SKM-1 treated with dmso at 0.1 percent for 144 hours (cell line): ENCODE measurements at regions not wholly inside any gene's neighbourhood (a gene's known extent, or its start where the extent isn't known, plus 50 kb on each side); places are given as distances from the start of the nearest gene placed in this dataset.

Experiments used
- DNase-seq: peaks from one replicate; lab custom pipeline; 2025; ENCODE audit not compliant: unreplicated experiment; lab: John Stamatoyannopoulos, UW

- DNase-seq, result no peak
These were observed 210.9 kb upstream of the GGTLC1 start for GRCh38 chr20:24199501-24199900.

- no peak for DNase-seq
These were observed 205.6 kb upstream of the GGTLC1 start for GRCh38 chr20:24194143-24194542.

GRCh38 chr20:24190905-24191304, 202.3 kb upstream of the GGTLC1 start:
- DNase-seq, result no peak

- DNase-seq, result no peak
These were observed 197.2 kb upstream of the GGTLC1 start for GRCh38 chr20:24185791-24186190.

- no peak for DNase-seq
These were observed 192.6 kb upstream of the GGTLC1 start for GRCh38 chr20:24181151-24181550.

GRCh38 chr20:24169256-24169655, 180.7 kb upstream of the GGTLC1 start:
- no peak for DNase-seq

GRCh38 chr20:24166412-24166811, 177.8 kb upstream of the GGTLC1 start:
- DNase-seq, result no peak

GRCh38 chr20:24166123-24166381, 177.5 kb upstream of the GGTLC1 start:
- no peak for DNase-seq

- DNase-seq, result no peak
These were observed 176.9 kb upstream of the GGTLC1 start for GRCh38 chr20:24165301-24166122.

GRCh38 chr20:24164360-24164759, 175.8 kb upstream of the GGTLC1 start:
- no peak for DNase-seq

GRCh38 chr20:24163506-24163905, 174.9 kb upstream of the GGTLC1 start:
- no peak for DNase-seq

GRCh38 chr20:24160563-24161281, 172.1 kb upstream of the GGTLC1 start:
- DNase-seq, result no peak

- DNase-seq, result no peak
These were observed 169.7 kb upstream of the GGTLC1 start for GRCh38 chr20:24158281-24158680.

- no peak for DNase-seq
These were observed 168.6 kb upstream of the GGTLC1 start for GRCh38 chr20:24157213-24157612.

GRCh38 chr20:24153101-24154040, 164.8 kb upstream of the GGTLC1 start:
- DNase-seq, result no peak

- no peak for DNase-seq
These were observed 163.2 kb upstream of the GGTLC1 start for GRCh38 chr20:24151621-24152294.

GRCh38 chr20:24150406-24150805, 161.8 kb upstream of the GGTLC1 start:
- DNase-seq, result no peak

GRCh38 chr20:24149881-24150307, 161.3 kb upstream of the GGTLC1 start:
- DNase-seq, result no peak

- no peak for DNase-seq
These were observed 160.6 kb upstream of the GGTLC1 start for GRCh38 chr20:24149175-24149574.

- DNase-seq, result peak; percentile 64
These were observed 159.8 kb upstream of the GGTLC1 start for GRCh38 chr20:24148372-24148771.

- DNase-seq, result no peak
These were observed 159.4 kb upstream of the GGTLC1 start for GRCh38 chr20:24147961-24148360.
